ENCODE measurements at regions not wholly inside any gene's neighbourhood (a gene's known extent, or its start where the extent isn't known, plus 50 kb on each side); places are given as distances from the start of the nearest gene placed in this dataset.

GRCh38 chr7:108711611-108712010 is 141.9 kb downstream of the DNAJB9 start:
- no peak for DNase-seq

GRCh38 chr7:108716783-108717182 is 147.1 kb downstream of the DNAJB9 start:
- no peak for DNase-seq

DNA sequence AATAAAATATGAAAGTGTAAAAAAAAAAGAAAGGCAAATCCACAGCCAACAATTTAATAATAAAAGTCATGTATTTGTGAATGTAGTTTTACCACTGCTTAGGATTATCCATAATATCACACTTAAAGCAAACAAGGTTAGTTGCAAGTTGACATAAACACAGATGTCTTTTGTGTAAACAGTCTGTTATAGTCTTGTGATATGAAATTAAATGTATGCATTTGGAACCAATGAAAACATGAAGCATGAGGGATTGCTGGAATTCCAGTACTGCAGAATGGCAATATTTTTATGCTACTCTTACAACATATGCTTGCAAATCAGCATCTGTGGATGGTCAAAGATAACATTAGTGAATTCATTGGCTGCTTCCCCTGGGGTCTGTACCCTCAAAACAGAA is 148.1 kb downstream of the DNAJB9 start:
- no peak for DNase-seq

GRCh38 chr7:108719631-108720030 is 150.0 kb downstream of the DNAJB9 start:
- no peak for DNase-seq

GRCh38 chr7:108722561-108722960 is 152.9 kb downstream of the DNAJB9 start:
- no peak for DNase-seq

DNA sequence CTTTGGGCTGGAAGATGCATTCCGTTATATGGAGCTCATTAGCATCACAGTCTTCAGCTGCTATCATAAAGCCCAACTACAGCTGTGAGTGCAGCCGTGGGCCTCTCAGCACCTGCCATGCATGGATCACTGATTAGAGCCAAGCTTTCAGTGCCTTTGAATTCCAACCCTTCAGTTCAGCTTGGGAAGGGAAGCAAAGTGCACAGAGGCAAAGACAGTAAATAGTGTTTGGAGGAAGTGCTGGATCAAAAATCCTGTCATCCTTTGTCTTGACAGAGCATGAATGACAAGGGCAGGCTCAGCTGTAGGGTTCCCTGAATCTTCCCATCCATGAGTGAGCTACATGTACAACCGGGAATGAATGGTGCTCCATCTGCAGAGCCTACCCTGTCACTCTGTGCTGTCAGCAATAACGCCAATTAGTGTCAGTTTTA is 153.7 kb downstream of the DNAJB9 start:
- DNase-seq, result no peak

DNA sequence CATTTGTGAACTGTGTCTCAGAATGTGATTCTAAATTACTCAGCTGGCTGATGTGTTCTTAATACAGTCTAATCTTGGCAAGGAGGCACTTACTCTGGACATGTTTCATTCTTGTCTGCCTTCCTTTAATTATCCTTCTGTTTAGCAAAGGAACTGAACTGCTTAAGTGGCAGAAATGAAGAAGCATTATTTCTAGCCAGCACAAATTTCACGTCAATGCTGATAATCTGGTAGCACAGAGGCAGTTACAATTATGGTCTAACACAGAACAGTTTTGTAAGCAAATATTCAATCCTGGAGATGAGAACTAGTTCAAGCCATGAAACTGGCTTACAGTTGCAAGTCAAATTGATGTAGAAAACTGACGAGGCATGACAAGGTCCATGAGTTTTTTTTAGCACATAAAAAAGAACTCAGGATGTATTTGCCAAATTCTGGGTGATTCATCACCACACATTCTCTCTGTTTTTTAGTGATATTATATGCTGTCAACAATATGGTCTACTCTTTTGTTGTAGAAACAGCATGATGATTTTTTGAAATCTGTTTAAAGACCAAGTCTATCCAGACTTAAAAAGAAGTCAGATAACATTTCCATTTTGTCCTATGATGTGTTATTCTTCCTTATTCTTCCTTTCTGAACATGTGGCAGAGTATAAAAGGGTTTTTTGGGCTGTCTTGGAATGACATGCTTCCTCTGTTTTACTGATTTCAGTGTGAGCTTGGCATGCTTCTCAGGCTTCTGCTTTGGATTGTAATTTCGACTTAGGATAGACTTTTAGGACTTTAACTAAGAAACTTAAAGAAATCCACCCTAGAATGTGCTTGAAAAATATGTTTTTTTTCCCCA is 154.8 kb downstream of the DNAJB9 start:
- DNase-seq, result no peak

DNA sequence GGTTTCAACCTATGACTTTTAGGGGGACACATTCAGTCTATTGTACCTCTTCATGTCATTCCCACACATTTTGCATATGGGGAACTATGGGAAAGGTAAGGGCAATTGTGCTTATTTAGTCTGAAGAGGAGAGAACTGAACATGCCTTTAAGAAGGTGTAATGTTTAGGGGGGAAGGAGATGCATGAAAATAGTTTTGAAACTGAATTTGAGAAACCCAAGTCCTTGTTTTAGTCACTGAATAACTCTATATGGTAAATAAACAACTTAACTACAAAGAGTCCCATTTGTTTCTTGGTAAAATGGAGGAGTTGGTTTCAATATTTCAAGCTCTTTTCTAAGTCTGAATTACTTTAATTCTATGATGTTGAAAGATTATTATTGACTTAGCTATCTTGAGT is 166.1 kb downstream of the DNAJB9 start:
- no peak for DNase-seq

- DNase-seq, result no peak
Observed at GRCh38 chr7:108736221-108736891, 166.7 kb downstream of the DNAJB9 start.

DNA sequence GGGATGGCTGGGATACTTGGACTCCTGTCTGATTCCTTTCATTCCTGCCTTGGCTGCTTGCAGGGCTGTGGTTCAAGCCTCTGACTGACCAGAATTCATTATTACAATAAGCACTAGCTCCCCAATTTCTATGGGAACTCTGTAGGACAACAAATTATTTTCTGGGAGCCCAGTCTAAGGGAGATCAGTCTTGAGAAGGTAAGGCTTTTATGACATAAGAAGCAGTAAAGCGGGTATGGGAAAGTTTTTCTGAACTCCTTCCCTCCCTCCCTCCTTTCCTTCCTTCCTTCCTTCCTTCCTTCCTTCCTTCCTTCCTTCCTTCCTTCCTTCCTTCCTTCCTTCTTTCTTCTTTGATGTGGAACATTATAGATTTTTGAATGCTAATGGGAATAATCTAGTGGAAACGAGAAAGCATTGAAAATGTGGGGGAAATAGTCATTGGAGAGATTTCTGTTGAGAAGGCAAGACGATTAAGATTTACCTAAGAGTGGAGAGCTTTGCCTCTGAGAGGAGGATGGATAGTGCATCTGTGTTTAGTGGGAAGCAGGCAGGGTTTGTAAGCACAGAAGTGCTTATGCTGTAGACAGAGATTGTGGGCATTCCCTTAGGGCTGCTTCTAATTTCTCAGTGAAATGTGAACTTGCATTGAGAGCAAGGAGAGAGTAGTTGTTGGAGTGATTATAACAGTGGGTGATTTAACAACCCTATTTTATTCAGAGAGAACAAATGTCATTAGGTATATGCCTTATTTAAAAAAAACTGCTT is 201.5 kb downstream of the DNAJB9 start:
- DNase-seq, result no peak

GRCh38 chr7:108771853-108772252 is 202.2 kb downstream of the DNAJB9 start:
- no peak for DNase-seq

DNA sequence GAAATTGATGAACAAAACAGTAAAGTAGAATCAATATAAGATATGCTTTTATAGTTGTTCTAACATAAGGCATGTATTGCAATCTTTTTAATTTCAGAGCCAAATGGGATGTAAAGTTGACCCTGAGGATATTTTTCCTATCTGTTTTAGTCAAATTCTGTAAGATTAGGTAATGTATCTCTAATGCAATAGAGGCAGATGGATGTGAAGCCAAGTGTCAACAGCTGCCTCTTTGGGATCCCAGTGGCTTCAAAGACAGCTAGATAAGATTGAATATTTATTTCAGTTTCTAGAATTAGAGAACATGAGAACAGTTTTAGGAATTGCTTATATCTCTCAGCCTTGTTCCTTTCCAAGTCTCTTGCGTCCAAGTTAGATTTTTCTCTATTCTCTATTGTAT is 208.3 kb downstream of the DNAJB9 start:
- DNase-seq, result no peak

- no peak for DNase-seq
Observed at GRCh38 chr7:108789451-108789850, 219.8 kb downstream of the DNAJB9 start.

DNA sequence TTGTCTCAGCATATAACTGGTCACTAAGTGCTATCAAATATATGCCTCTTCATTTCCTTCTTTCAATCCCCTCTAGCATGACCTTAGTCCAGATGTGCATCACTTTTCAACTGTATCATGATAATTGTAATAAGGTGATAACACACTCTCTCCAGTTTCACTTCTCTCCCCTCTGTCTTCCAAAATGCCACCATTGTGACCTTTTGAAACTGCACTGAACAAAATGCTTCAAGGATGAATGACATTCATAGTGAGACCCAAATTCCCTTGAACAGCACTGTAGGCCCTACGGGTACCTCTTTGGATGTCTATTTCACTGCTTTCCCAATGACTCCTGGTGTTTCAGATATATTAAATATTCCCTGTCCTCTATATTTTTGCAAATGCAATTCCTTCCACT is 224.8 kb downstream of the DNAJB9 start:
- DNase-seq, result no peak

DNA sequence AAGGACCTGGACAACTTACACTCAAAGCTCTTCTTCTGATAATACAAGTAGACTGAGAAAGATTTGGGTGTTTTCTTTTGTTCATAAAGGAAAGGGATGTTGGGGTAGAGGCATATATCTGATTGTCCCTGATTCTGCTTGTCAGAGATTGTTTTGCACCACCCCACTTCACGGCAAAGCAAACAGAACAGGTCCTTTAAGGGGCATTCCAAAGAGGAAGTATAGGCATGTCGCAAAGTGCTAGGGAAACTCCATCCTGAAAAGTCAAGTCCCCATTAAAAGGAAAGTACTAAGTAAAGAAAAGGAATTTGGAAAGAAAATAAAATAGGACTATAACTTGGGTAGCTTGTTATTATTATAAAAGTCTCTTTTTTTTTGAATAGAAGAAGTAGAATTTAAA is 233.0 kb downstream of the DNAJB9 start:
- DNase-seq, result no peak

GRCh38 chr7:108805808-108806397 is 236.2 kb downstream of the DNAJB9 start:
- DNase-seq, result peak; percentile 38

GRCh38 chr7:108808549-108809266 is 239.0 kb downstream of the DNAJB9 start:
- DNase-seq, result no peak

DNA sequence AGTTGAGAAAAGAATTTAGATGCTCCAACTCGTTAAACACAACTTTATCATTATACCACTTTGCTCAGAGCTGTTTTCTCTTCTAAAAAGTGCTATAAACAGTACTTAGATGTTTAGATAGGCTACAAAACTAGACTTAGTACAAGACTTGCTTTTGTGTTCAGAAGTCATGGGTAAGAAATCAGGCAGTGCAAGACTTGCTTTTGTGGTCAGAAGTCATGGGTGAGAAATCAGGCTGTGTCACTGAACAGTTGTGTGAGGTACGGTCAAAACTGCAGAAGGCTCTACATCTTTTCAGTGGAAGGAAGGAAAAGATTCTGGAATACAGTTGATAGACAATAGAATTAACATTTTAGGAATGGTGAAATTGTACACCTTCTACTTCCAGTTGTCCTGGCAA is 239.7 kb downstream of the DNAJB9 start:
- DNase-seq, result no peak

- DNase-seq, result no peak
Observed at GRCh38 chr7:108810756-108811385, 241.2 kb downstream of the DNAJB9 start.

DNA sequence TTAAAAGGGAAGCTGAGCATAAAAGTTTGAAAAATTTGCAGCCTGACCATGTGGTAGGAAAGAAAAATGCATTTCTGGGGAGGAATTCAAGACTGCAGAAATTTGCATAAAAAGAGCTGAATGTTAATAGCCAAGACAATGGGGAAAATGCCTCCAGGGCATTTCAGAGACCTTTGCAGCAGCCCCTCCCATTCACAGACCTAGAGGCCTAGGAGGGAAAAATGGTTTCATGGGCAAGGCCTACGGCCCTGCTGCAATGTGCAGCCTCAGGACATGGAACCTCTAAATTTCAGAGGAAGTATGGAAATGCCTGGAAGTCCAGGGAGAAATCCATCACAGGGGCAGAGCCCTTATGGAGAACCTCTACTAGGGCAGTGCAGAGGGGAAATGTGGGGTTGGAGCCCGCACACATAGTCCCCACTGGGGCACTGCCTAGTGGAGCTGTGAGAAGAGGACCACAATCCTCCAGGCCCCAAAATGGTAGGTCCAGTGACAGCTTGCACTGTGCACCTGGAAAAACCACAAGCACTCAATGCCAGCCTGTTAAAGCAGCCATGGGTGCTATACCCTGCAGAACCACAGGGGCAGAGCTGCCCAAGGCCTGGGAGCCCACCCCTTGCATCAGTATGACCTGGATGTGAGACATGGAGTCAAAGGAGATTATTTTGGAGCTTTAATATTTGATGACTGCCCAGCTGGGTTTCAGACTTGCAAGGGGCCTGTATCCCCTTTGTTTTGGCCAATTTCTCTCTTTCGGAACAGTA is 243.8 kb downstream of the DNAJB9 start:
- DNase-seq, result no peak

- DNase-seq, result no peak
Observed at GRCh38 chr7:108815815-108816214, 246.1 kb downstream of the DNAJB9 start.
